ENCODE measurements at regions not wholly inside any gene's neighbourhood (a gene's known extent, or its start where the extent isn't known, plus 50 kb on each side); places are given as distances from the start of the nearest gene placed in this dataset.

DNA sequence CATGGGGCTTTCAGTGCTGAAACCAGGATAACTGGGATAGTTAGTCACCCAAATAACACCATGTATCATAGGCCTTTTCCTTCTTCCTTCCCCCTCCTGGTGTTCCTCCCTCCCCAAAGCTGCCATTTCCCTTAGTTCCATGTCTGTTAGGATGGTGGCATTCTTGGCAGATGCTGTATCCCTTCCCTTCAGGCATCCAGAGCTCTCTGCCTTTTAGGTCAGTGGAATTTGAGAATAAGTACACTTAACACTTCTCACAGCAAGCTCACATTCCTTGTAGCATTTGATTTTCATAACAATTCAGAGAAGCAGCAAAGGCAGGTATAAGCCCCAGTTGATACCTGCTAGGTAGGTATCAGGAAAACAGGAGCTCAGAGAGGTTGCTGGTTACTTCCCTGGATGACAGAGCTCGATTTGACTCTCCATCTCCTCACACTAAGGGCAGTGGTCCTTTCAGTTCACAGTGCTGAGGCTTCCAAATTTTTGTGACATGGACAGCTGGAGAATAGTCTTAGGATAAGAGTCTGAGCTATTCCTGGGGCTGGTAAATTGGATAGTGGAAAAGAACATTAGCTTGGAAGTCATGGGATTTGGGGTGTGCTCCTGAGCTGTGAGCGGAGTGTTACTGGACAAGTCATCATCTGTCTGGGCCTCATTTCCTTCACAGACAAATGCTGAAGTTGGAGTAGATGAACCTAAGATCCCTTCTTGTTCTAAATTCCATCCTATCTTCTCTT lies 108.7 kb upstream of the RHOBTB1 start:
- TF ChIP-seq, protein P1, sequence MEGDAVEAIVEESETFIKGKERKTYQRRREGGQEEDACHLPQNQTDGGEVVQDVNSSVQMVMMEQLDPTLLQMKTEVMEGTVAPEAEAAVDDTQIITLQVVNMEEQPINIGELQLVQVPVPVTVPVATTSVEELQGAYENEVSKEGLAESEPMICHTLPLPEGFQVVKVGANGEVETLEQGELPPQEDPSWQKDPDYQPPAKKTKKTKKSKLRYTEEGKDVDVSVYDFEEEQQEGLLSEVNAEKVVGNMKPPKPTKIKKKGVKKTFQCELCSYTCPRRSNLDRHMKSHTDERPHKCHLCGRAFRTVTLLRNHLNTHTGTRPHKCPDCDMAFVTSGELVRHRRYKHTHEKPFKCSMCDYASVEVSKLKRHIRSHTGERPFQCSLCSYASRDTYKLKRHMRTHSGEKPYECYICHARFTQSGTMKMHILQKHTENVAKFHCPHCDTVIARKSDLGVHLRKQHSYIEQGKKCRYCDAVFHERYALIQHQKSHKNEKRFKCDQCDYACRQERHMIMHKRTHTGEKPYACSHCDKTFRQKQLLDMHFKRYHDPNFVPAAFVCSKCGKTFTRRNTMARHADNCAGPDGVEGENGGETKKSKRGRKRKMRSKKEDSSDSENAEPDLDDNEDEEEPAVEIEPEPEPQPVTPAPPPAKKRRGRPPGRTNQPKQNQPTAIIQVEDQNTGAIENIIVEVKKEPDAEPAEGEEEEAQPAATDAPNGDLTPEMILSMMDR (IDR thresholded peaks at IDR 0.05; ENCODE audit: poor library complexity): no peak
- no peak for TF ChIP-seq EZH2 (IDR thresholded peaks at IDR 0.05; ENCODE audit: borderline replicate concordance)
